RCC 7860 (cell line): ENCODE measurements at regions not wholly inside any gene's neighbourhood (a gene's known extent, or its start where the extent isn't known, plus 50 kb on each side); places are given as distances from the start of the nearest gene placed in this dataset.

Experiments
- DNase-seq: peaks from one replicate; pipeline ENCODE4 v3.0.0-alpha.2; 2015; ENCODE audit warnings: low spot score
- FAIRE-seq: peaks from 2 replicates; lab custom pipeline; 2012; peaks lifted over from hg19 to GRCh38; lab: Jason Lieb, UNC

DNA sequence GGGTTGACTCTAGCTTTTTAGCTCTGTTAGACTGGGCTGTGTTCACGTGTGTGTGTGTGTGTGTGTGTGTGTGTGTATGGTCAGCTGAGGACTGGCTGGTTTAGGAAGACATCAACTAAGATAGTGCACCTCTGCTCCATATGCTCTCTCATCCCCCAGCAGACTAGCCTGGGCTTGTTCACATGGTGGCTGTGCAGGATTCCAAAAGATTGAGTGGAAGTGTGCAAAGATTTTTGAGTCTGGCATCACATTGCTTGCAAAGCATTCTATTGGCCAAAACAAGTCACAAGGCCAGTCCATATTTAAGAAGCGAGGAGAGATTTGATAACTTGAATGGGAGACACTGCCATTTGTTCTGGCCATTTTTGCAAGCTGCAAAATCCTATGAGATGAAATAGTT, 79.7 kb upstream of the C11orf87 start:
- no peak for DNase-seq
- no peak for FAIRE-seq

GRCh38 chr11:109343242-109343641, 78.7 kb upstream of the C11orf87 start:
- FAIRE-seq (no peak), DNase-seq (no peak)

- no peak for FAIRE-seq
These were observed 74.7 kb upstream of the C11orf87 start for GRCh38 chr11:109347304-109347703.

DNA sequence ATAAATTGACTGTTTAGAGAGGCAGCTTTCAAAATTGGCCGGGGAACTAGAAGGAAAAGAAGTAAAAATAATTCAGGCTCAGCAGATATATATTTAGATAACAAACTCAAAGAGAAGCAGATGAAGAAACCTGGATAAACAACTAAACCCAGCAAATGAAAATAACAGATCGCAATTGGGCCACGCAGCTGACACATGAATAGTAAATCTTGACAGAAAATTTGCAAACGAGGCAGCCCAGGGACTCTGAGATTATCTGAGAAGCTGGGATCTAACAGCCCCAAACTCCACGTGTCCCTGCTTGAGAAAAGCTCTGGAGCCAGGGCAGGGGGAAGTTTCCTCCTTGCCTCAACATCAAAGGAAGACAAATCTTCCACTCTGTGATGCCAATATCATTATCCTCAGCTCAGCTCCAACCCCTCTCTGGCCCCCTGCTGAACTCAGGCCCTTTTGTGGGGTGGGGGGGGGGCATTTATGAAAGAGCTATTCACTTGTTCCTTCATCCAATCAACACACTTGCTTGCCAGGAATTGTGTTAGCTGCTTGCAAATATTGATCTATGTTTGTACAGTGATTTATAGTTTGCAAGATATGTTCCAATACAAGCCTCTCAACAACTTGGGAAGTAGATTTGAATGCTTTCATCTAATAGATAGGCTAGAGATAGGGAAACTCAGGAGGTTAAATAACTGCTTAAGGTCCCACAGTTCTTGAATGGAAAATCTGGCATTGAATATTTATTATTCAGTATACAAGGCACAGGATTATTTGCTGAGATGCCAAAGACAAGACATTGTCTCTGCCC, 72.5 kb upstream of the C11orf87 start:
- DNase-seq: no peak
- no peak for FAIRE-seq

More at GRCh38 chr11:109347304-109347703, 74.7 kb upstream of the C11orf87 start:
- no peak for DNase-seq

DNA sequence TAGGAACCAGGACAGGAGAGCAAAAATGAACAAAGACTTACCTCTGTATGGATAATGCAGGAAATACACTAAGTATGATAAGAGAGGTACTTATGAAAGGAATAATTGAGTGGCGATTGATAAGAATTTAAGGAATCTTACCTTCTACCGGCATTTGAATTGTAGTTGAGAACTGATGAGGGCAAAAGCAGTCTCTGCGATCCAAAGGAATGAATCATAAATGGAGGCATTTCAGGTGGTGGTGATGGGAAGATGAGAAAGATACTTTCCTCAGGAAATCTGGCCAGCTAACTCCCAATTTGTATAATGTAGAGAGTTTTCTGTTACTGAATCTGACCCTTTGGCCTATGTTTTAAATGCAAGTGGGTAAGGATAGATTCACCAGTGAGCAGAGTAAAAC, 71.9 kb upstream of the C11orf87 start:
- DNase-seq (no peak), FAIRE-seq (no peak)

DNA sequence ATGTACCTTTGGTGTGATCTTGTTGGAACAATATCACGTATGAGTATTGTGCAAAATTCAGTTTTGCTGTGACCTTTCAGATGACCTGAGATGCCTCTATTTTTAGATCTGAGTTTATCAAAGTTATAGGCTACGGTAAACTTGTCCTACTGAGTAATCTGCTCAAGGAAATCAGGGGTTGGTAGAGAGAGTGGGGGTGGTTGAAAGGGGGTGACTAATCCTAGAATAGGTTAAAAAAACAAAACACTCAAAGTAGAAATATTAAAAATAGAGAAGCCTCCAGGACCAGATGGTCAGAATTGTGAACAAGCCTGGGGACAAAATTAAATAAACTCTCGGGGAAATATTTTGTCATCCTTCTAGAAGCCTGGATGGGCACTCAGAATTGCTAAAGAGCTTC, 59.9 kb upstream of the C11orf87 start:
- FAIRE-seq: no peak
- DNase-seq: no peak

- no peak for DNase-seq
- no peak for FAIRE-seq
These were observed 58.3 kb upstream of the C11orf87 start for GRCh38 chr11:109363682-109364081.

GRCh38 chr11:109364851-109365250, 57.1 kb upstream of the C11orf87 start:
- FAIRE-seq (no peak), DNase-seq (no peak)

- FAIRE-seq (no peak), DNase-seq (no peak)
These were observed 50.4 kb upstream of the C11orf87 start for GRCh38 chr11:109371444-109372176.
